DOHH2 (cell line): ENCODE measurements at regions not wholly inside any gene's neighbourhood (a gene's known extent, or its start where the extent isn't known, plus 50 kb on each side); places are given as distances from the start of the nearest gene placed in this dataset.

ENCODE experiments used
- H3F3A ChIP-seq: fragments of 200-600 bp; sonication (generic), shearing (Covaris generic); 2 replicates; pipeline ENCODE4 v1.6.0; 2016; ENCODE audit warnings: antibody characterized with exemption, mild to moderate bottlenecking; ENCODE audit not compliant: control insufficient read depth, insufficient read depth
- H3K27ac ChIP-seq: fragments of 200-600 bp; sonication (generic); 2 replicates; pipeline ENCODE4 v1.5.1; 2014; ENCODE audit warnings: low read depth, mild to moderate bottlenecking, low read length, moderate library complexity
- H3K27me3 ChIP-seq: fragments of 200-600 bp; sonication (generic); 2 replicates; pipeline ENCODE4 v1.6.1; 2014; ENCODE audit warnings: mild to moderate bottlenecking, low read length, mixed read lengths; ENCODE audit not compliant: control insufficient read depth
- H3K36me3 ChIP-seq: fragments of 200-600 bp; sonication (generic); 2 replicates; pipeline ENCODE4 v1.6.1; 2014; ENCODE audit warnings: mild to moderate bottlenecking, low read length, moderate library complexity, mixed read lengths; ENCODE audit not compliant: control insufficient read depth
- H3K4me1 ChIP-seq: fragments of 200-600 bp; sonication (generic); 2 replicates; pipeline ENCODE4 v1.6.1; 2014; ENCODE audit warnings: mild to moderate bottlenecking, low read length, mixed read lengths; ENCODE audit not compliant: control insufficient read depth
- H3K4me2 ChIP-seq: fragments of 200-600 bp; sonication (generic); 2 replicates; pipeline ENCODE4 v1.6.0; 2014; ENCODE audit warnings: mild to moderate bottlenecking, low read length, moderate library complexity
- H3K4me3 ChIP-seq: fragments of 200-600 bp; sonication (generic); 2 replicates; pipeline ENCODE4 v1.5.1; 2014; ENCODE audit warnings: mild to moderate bottlenecking, low read length, mixed read lengths
- H3K79me2 ChIP-seq: fragments of 200-600 bp; sonication (generic); 2 replicates; pipeline ENCODE4 v1.6.1; 2014; ENCODE audit warnings: mild to moderate bottlenecking, low read length, mixed read lengths; ENCODE audit not compliant: control insufficient read depth
- H3K9me2 ChIP-seq: fragments of 200-600 bp; sonication (generic); replicated peaks from 2 replicates; pipeline ENCODE4 v1.6.1; 2014; ENCODE audit warnings: mild to moderate bottlenecking, low read length, mixed read lengths; ENCODE audit not compliant: control insufficient read depth
- H3K9me3 ChIP-seq: fragments of 200-600 bp; sonication (generic); 2 replicates; pipeline ENCODE4 v1.6.1; 2014; ENCODE audit warnings: antibody characterized with exemption, low read length, mixed read lengths; ENCODE audit not compliant: control insufficient read depth, insufficient read depth
- H4K20me1 ChIP-seq: fragments of 200-600 bp; sonication (generic); 2 replicates; pipeline ENCODE4 v1.6.0; 2014; ENCODE audit warnings: low read depth, mild to moderate bottlenecking, antibody characterized with exemption, low read length, moderate library complexity; ENCODE audit not compliant: control insufficient read depth, insufficient read depth
- CTCF ChIP-seq: fragments of 200-600 bp; sonication (generic); IDR thresholded peaks from one replicate; pipeline ENCODE4 v1.5.1; 2014; ENCODE audit warnings: antibody characterized with exemption, mild to moderate bottlenecking, low read depth, low read length; ENCODE audit not compliant: poor library complexity, severe bottlenecking
- EZH2phosphoT487 ChIP-seq: fragments of 200-600 bp; sonication (generic); IDR thresholded peaks from 2 replicates; pipeline ENCODE4 v1.6.1; 2017; ENCODE audit warnings: borderline replicate concordance, mild to moderate bottlenecking, antibody characterized with exemption, low read length, moderate library complexity, mixed read lengths

GRCh38 chr3:64878362-64878761, 190.6 kb upstream of the ADAMTS9 start:
- Histone ChIP-seq H3K27ac (no peak overlapping the region), H4K20me1 (no peaks in the 10 kb centered on the region), H3K4me2 (no peak overlapping the region), H3K36me3 (no peaks in the 10 kb centered on the region), H3K4me1 (no peaks in the 10 kb centered on the region), H3K9me2 (no peaks in the 10 kb centered on the region), H3K4me3 (no peak overlapping the region), H3K79me2 (no peaks in the 10 kb centered on the region), H3K27me3 (no peaks in the 10 kb centered on the region), H3K9me3 (no peaks in the 10 kb centered on the region), H3F3A (no peaks in the 10 kb centered on the region)
- TF ChIP-seq EZH2phosphoT487, result no peak
- no peak for TF ChIP-seq CTCF

- Histone ChIP-seq H3K79me2 (no peaks in the 10 kb centered on the region), H3F3A (no peaks in the 10 kb centered on the region), H3K9me3 (no peaks in the 10 kb centered on the region), H3K4me2 (no peak overlapping the region), H3K9me2 (no peaks in the 10 kb centered on the region), H3K4me1 (no peaks in the 10 kb centered on the region), H3K27ac (no peak overlapping the region), H4K20me1 (no peaks in the 10 kb centered on the region), H3K4me3 (no peak overlapping the region), H3K27me3 (no peaks in the 10 kb centered on the region), H3K36me3 (no peaks in the 10 kb centered on the region)
- TF ChIP-seq EZH2phosphoT487 (no peak), CTCF (no peak)
Measured at GRCh38 chr3:64873400-64873799, 185.6 kb upstream of the ADAMTS9 start.

- Histone ChIP-seq H3K36me3 (no peaks in the 10 kb centered on the region), H3F3A (no peaks in the 10 kb centered on the region), H3K79me2 (no peaks in the 10 kb centered on the region), H3K27me3 (no peaks in the 10 kb centered on the region), H3K9me3 (no peaks in the 10 kb centered on the region), H3K4me1 (no peaks in the 10 kb centered on the region), H3K9me2 (no peaks in the 10 kb centered on the region), H4K20me1 (no peaks in the 10 kb centered on the region), H3K4me2 (no peak overlapping the region), H3K4me3 (no peak overlapping the region), H3K27ac (no peak overlapping the region)
- TF ChIP-seq CTCF, result no peak
- TF ChIP-seq EZH2phosphoT487, result no peak
Measured at GRCh38 chr3:64872345-64872744, 184.5 kb upstream of the ADAMTS9 start.

- Histone ChIP-seq H4K20me1 (no peaks in the 10 kb centered on the region), H3K4me2 (no peak overlapping the region), H3F3A (no peaks in the 10 kb centered on the region), H3K79me2 (no peaks in the 10 kb centered on the region), H3K27ac (no peak overlapping the region), H3K27me3 (no peaks in the 10 kb centered on the region), H3K4me3 (no peak overlapping the region), H3K9me2 (no peaks in the 10 kb centered on the region), H3K36me3 (no peaks in the 10 kb centered on the region), H3K4me1 (no peaks in the 10 kb centered on the region), H3K9me3 (no peaks in the 10 kb centered on the region)
- TF ChIP-seq CTCF (no peak), EZH2phosphoT487 (no peak)
Measured at GRCh38 chr3:64871834-64872249, 184.0 kb upstream of the ADAMTS9 start.
